H9 (cell line): ENCODE measurements at regions not wholly inside any gene's neighbourhood (a gene's known extent, or its start where the extent isn't known, plus 50 kb on each side); places are given as distances from the start of the nearest gene placed in this dataset.

Experiments used
- DNase-seq: peaks from one replicate; pipeline ENCODE4 v3.0.0-alpha.2; 2017
- H2AFZ ChIP-seq: one replicate; pipeline ENCODE4 v1.6.1; 2013; ENCODE audit warnings: mild to moderate bottlenecking, low read length, control low read depth, moderate library complexity
- H2AK5ac ChIP-seq: 2 replicates; pipeline ENCODE4 v1.6.1; 2013; ENCODE audit warnings: low read length, control low read depth, mixed read lengths; ENCODE audit not compliant: insufficient read length
- H2BK120ac ChIP-seq: one replicate; pipeline ENCODE4 v1.6.1; 2013; ENCODE audit warnings: low read depth, mild to moderate bottlenecking, low read length, control low read depth, inconsistent platforms; ENCODE audit not compliant: poor library complexity, severe bottlenecking
- H2BK12ac ChIP-seq: 2 replicates; pipeline ENCODE4 v1.6.1; 2013; ENCODE audit warnings: low read length, control low read depth, mixed read lengths, low read depth; ENCODE audit not compliant: insufficient read length
- H2BK15ac ChIP-seq: 2 replicates; pipeline ENCODE4 v1.6.1; 2013; ENCODE audit warnings: low read depth, low read length, control low read depth
- H2BK20ac ChIP-seq: one replicate; pipeline ENCODE4 v1.6.1; 2013; ENCODE audit warnings: low read depth, mild to moderate bottlenecking, low read length, control low read depth, inconsistent platforms; ENCODE audit not compliant: poor library complexity, severe bottlenecking
- H2BK5ac ChIP-seq: 2 replicates; pipeline ENCODE4 v1.6.1; 2013; ENCODE audit warnings: low read length, control low read depth, mixed read lengths; ENCODE audit not compliant: insufficient read length
- H3K14ac ChIP-seq: 2 replicates; pipeline ENCODE4 v1.6.1; 2013; ENCODE audit warnings: low read length, control low read depth; ENCODE audit not compliant: insufficient read depth
- H3K18ac ChIP-seq: 2 replicates; pipeline ENCODE4 v1.6.1; 2013; ENCODE audit warnings: low read depth, mild to moderate bottlenecking, mixed read lengths, low read length, control low read depth; ENCODE audit not compliant: insufficient read length
- H3K23ac ChIP-seq: 2 replicates; pipeline ENCODE4 v1.6.1; 2013; ENCODE audit warnings: low read length, control low read depth, mixed read lengths, low read depth; ENCODE audit not compliant: insufficient read length
- H3K23me2 ChIP-seq: 2 replicates; pipeline ENCODE4 v1.6.1; 2013; ENCODE audit warnings: low read depth, mild to moderate bottlenecking, mixed read lengths, low read length, control low read depth; ENCODE audit not compliant: insufficient read length, poor library complexity, severe bottlenecking
- H3K27ac ChIP-seq: 2 replicates; pipeline ENCODE4 v1.5.1; 2013; ENCODE audit warnings: low read length, control low read depth, mixed read lengths, low read depth; ENCODE audit not compliant: insufficient read length
- H3K27me3 ChIP-seq: 2 replicates; pipeline ENCODE4 v1.6.1; 2013; ENCODE audit warnings: low read length, control low read depth, inconsistent platforms; ENCODE audit not compliant: insufficient read depth
- H3K4ac ChIP-seq: 2 replicates; pipeline ENCODE4 v1.6.1; 2013; ENCODE audit warnings: low read depth, mild to moderate bottlenecking, control low read depth, inconsistent platforms, low read length, moderate library complexity
- H3K4me1 ChIP-seq: 2 replicates; pipeline ENCODE4 v1.6.1; 2013; ENCODE audit warnings: low read length, control low read depth, inconsistent platforms; ENCODE audit not compliant: insufficient read depth
- H3K4me2 ChIP-seq: 2 replicates; pipeline ENCODE4 v1.6.1; 2013; ENCODE audit warnings: low read length, control low read depth, mixed read lengths; ENCODE audit not compliant: insufficient read length, insufficient read depth
- H3K56ac ChIP-seq: 2 replicates; pipeline ENCODE4 v1.6.1; 2013; ENCODE audit warnings: low read depth, mild to moderate bottlenecking, mixed read lengths, low read length, control low read depth; ENCODE audit not compliant: insufficient read length
- H3K79me1 ChIP-seq: 2 replicates; pipeline ENCODE4 v1.6.1; 2013; ENCODE audit warnings: low read depth, mild to moderate bottlenecking, moderate library complexity, low read length, control low read depth, inconsistent platforms; ENCODE audit not compliant: insufficient read depth, poor library complexity, severe bottlenecking
- H3K79me2 ChIP-seq: 2 replicates; pipeline ENCODE4 v1.6.1; 2013; ENCODE audit warnings: low read length, control low read depth, inconsistent platforms; ENCODE audit not compliant: insufficient read depth
- H3K9ac ChIP-seq: 2 replicates; pipeline ENCODE4 v1.6.1; 2013; ENCODE audit warnings: low read length, control low read depth, mixed read lengths; ENCODE audit not compliant: insufficient read length; ENCODE audit errors: extremely low read depth
- H3K9me3 ChIP-seq: one replicate; pipeline ENCODE4 v1.6.1; 2013; ENCODE audit warnings: low read depth, low read length, inconsistent platforms; ENCODE audit not compliant: control insufficient read depth
- H3T11ph ChIP-seq: one replicate; pipeline ENCODE4 v1.6.1; 2013; ENCODE audit warnings: mild to moderate bottlenecking, low read length, control low read depth, inconsistent platforms
- H4K20me1 ChIP-seq: one replicate; pipeline ENCODE4 v1.6.1; 2013; ENCODE audit not compliant: control insufficient read depth, insufficient read length, insufficient read depth
- H4K5ac ChIP-seq: 2 replicates; pipeline ENCODE4 v1.6.1; 2013; ENCODE audit warnings: low read depth, mild to moderate bottlenecking, mixed read lengths, low read length, control low read depth; ENCODE audit not compliant: insufficient read length
- H4K8ac ChIP-seq: replicated peaks from 2 replicates; pipeline ENCODE4 v1.6.1; 2013; ENCODE audit warnings: low read length, control low read depth, mixed read lengths, low read depth; ENCODE audit not compliant: insufficient read length
- H4K91ac ChIP-seq: 2 replicates; pipeline ENCODE4 v1.6.1; 2013; ENCODE audit warnings: low read depth, mild to moderate bottlenecking, moderate library complexity, mixed read lengths, low read length, control low read depth; ENCODE audit not compliant: insufficient read length
- H3K27ac Mint-ChIP-seq, 3 experiments: 2 replicates in 2 of 3; 3 replicates in 1 of 3; pipeline ENCODE4 v1.8.0; 2020 to 2021; ENCODE audit warnings: mixed read lengths in 3 of 3, mild to moderate bottlenecking in 1 of 3, moderate library complexity in 1 of 3
- H3K27me3 Mint-ChIP-seq: 2 replicates; pipeline ENCODE4 v1.8.0; 2021; ENCODE audit warnings: low read depth, mild to moderate bottlenecking, moderate library complexity, mixed read lengths
- H3K36me3 Mint-ChIP-seq, 3 experiments: 2 replicates in 2 of 3; 3 replicates in 1 of 3; pipeline ENCODE4 v1.8.0; 2020 to 2021; ENCODE audit warnings: low read depth in 3 of 3, mixed read lengths in 3 of 3; ENCODE audit not compliant: insufficient read depth in 1 of 3
- H3K4me1 Mint-ChIP-seq, 2 experiments: 2 replicates each; pipeline ENCODE4 v1.8.0; 2020; ENCODE audit warnings: mixed read lengths in 2 of 2
- H3K4me3 Mint-ChIP-seq, 2 experiments: 2 replicates in 1 of 2; 3 replicates in 1 of 2; pipeline ENCODE4 v1.8.0; 2020 to 2021; ENCODE audit warnings: mild to moderate bottlenecking in 2 of 2, mixed read lengths in 2 of 2, moderate library complexity in 1 of 2
- H3K9me3 Mint-ChIP-seq, 2 experiments: 2 replicates in 1 of 2; 3 replicates in 1 of 2; pipeline ENCODE4 v1.8.0; 2020; ENCODE audit warnings: mild to moderate bottlenecking in 2 of 2, mixed read lengths in 2 of 2, moderate library complexity in 1 of 2
- WGBS: extraction: QIAGEN DNeasy Blood & Tissue Kit; methylation state at CpG from one replicate; pipeline ENCODE4 v1.1.7; 2013; ENCODE audit warnings: missing lambda C conversion rate, low lambda C conversion rate, mixed read lengths; ENCODE audit not compliant: insufficient read length; ENCODE audit errors: extremely low coverage; 5-methylcytosine and 5-hydroxymethylcytosine counted together
- TF ChIP-seq, protein P1 (sequence below): fragments of 200-600 bp; sonication (generic); conservative IDR thresholded peaks from 3 replicates; pipeline ENCODE4 v1.8.0; 2021; ENCODE audit warnings: antibody characterized with exemption, mild to moderate bottlenecking

DNA sequence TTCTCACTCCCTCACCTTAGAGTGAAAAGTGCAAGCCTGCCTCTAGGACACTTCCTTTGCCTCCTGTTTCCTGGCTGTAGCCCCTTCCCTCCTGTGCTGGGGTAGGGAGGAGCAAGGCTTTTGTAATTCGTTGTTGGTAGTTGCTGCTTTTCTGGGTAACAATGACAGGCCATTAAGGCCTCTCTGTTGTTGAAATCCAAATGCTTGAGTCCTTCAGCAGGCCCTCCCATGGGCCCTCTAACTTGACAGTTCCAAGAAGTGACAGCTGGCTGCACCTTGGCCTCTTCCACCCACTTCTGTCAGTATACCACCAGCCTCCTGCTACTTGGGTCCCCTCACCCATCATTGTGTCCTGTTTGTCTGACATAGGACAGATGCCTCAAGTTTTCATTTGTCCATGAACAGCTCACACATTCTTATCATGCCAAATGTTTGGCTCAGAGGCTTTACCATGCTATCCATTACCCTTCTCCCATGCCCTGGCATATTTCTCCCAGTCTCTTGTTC, 103.7 kb upstream of the PDE3A start:
- H3K36me3 Mint-ChIP-seq = no peaks in the 10 kb centered on the region

More for the DNA sequence above, 103.7 kb upstream of the PDE3A start:
- peak overlapping the region in 2 of 3 experiments; percentile 5 to 28; a peak in 3 of 7 replicates for H3K27ac Mint-ChIP-seq
- no peaks in the 10 kb centered on the region for H3K79me1 ChIP-seq
- H3K4me2 ChIP-seq = peak overlapping the region; percentile 2
- H2BK15ac ChIP-seq = no peak overlapping the region
- no peak overlapping the region for H3K23ac ChIP-seq
- H3K27me3 Mint-ChIP-seq = no peaks in the 10 kb centered on the region
- no peaks in the 10 kb centered on the region for H3K79me2 ChIP-seq
- no peak overlapping the region for H4K5ac ChIP-seq
- H3K4me3 Mint-ChIP-seq = no peak overlapping the region
- H3K27me3 ChIP-seq = no peaks in the 10 kb centered on the region
- no peak overlapping the region for H2BK120ac ChIP-seq
- H3K18ac ChIP-seq = no peak overlapping the region
- H3K4me1 Mint-ChIP-seq = peaks cover 39 to 45% of the 10 kb centered on the region in 2 experiments
- TF ChIP-seq, protein P1, sequence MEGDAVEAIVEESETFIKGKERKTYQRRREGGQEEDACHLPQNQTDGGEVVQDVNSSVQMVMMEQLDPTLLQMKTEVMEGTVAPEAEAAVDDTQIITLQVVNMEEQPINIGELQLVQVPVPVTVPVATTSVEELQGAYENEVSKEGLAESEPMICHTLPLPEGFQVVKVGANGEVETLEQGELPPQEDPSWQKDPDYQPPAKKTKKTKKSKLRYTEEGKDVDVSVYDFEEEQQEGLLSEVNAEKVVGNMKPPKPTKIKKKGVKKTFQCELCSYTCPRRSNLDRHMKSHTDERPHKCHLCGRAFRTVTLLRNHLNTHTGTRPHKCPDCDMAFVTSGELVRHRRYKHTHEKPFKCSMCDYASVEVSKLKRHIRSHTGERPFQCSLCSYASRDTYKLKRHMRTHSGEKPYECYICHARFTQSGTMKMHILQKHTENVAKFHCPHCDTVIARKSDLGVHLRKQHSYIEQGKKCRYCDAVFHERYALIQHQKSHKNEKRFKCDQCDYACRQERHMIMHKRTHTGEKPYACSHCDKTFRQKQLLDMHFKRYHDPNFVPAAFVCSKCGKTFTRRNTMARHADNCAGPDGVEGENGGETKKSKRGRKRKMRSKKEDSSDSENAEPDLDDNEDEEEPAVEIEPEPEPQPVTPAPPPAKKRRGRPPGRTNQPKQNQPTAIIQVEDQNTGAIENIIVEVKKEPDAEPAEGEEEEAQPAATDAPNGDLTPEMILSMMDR = no peak
- no CpG with 5 or more reads among the region's 1 CpG for WGBS
- no peaks in the 10 kb centered on the region for H3K9me3 Mint-ChIP-seq
- H3T11ph ChIP-seq = no peak overlapping the region
- H3K56ac ChIP-seq = no peak overlapping the region
- no peaks in the 10 kb centered on the region for H3K23me2 ChIP-seq
- H3K9me3 ChIP-seq = no peaks in the 10 kb centered on the region
- no peak overlapping the region for H3K4ac ChIP-seq
- peaks cover 11% of the 10 kb centered on the region; the same call in 1 of the 2 replicates for H3K4me1 ChIP-seq
- no peak overlapping the region for H3K9ac ChIP-seq
- no peak overlapping the region for H4K91ac ChIP-seq
- peak; percentile 94 for DNase-seq
- no peak overlapping the region for H2BK12ac ChIP-seq
- H2BK5ac ChIP-seq = no peak overlapping the region
- no peak overlapping the region for H3K27ac ChIP-seq
- no peak overlapping the region for H2AK5ac ChIP-seq
- no peak overlapping the region for H2AFZ ChIP-seq
- no peak overlapping the region for H3K14ac ChIP-seq
- H2BK20ac ChIP-seq = no peak overlapping the region
- H4K8ac ChIP-seq = no peak overlapping the region
- H4K20me1 ChIP-seq = no peaks in the 10 kb centered on the region
